Transverse colon (tissue), 4 donors: ENCODE measurements at regions not wholly inside any gene's neighbourhood (a gene's known extent, or its start where the extent isn't known, plus 50 kb on each side); places are given as distances from the start of the nearest gene placed in this dataset.
A peak's percentile ranks its signal among the peaks of the same experiment; 100 is the strongest.
"Not testable (repeated sequence)": the region's sequence is repeated elsewhere in the genome, so short reads cannot be mapped to it uniquely, and the experiment has no call there.

Source experiments
- DNase-seq: peaks from one replicate; pipeline ENCODE4 v3.0.0-alpha.2; 2019
- H3K27ac ChIP-seq, 4 donors: fragments of 200-600 bp; sonication (generic); 2 replicates each; pipeline ENCODE4 v1.5.1; 2016 to 2018; ENCODE audit warnings: inconsistent platforms in 4 of 4
- H3K27me3 ChIP-seq: fragments of 200-600 bp; sonication (generic); 2 replicates; pipeline ENCODE4 v1.5.1; 2017; ENCODE audit warnings: inconsistent platforms
- H3K36me3 ChIP-seq, 4 donors: fragments of 200-600 bp; sonication (generic); 2 replicates each; pipeline ENCODE4 v1.5.1; 2017 to 2019; ENCODE audit warnings: inconsistent platforms in 4 of 4
- H3K4me1 ChIP-seq, 4 donors: fragments of 200-600 bp; sonication (generic); 2 replicates each; pipeline ENCODE4 v1.5.1; 2017 to 2020; ENCODE audit warnings: inconsistent platforms in 4 of 4
- H3K4me3 ChIP-seq, 4 donors: fragments of 200-600 bp; sonication (generic); 1 replicate in 1 of 4; 2 replicates in 3 of 4; pipeline versions ENCODE4 v1.5.1 to v1.6.1; 2017 to 2019; ENCODE audit warnings: inconsistent platforms in 4 of 4
- H3K9me3 ChIP-seq, 2 donors: fragments of 200-600 bp; sonication (generic); 2 replicates each; pipeline ENCODE4 v1.5.1; 2017 to 2019; ENCODE audit warnings: inconsistent platforms in 2 of 2
- EP300 ChIP-seq: sonication (generic); formaldehyde crosslinking; IDR thresholded peaks from one replicate; pipeline ENCODE4 v1.6.1; 2017; ENCODE audit warnings: antibody characterized with exemption, low read depth
- POLR2A ChIP-seq: fragments of 450-650 bp; IDR thresholded peaks from one replicate; pipeline ENCODE4 v1.6.1; 2016; ENCODE audit warnings: antibody characterized with exemption, mild to moderate bottlenecking, moderate library complexity
- POLR2AphosphoS5 ChIP-seq, 3 donors: sonication (generic); formaldehyde crosslinking; IDR thresholded peaks; one replicate each; pipeline ENCODE4 v1.6.1; 2016; ENCODE audit warnings: antibody characterized with exemption in 3 of 3
- WGBS, 2 donors: methylation state at CpG; one replicate each; pipeline ENCODE4 v1.1.5; 2018; ENCODE audit warnings: low coverage in 1 of 2; 5-methylcytosine and 5-hydroxymethylcytosine counted together
- in situ Hi-C, 4 donors: fragments of 200-750 bp; cut with MboI; loops; one replicate each; pipeline versions ENCODE4 v1.15.0 to v1.15.1; 2017; ENCODE audit warnings: low sequenced_read_pairs in 3 of 4, low pct_ligation_motif_present in 1 of 4, low pct_unique_long_range_greater_than_20kb in 1 of 4
- intact Hi-C: fragments of 100-400 bp; cut with DNase I; formaldehyde crosslinking; loops from one replicate; pipeline ENCODE4 v1.15.1; 2023; ENCODE audit warnings: low total_unique reads
- TF ChIP-seq, protein P1 (sequence below), 5 experiments: fragments of 200-600 bp in 3 of 5; fragments of 450-650 bp in 2 of 5; sonication (generic) in 3 of 5; IDR thresholded peaks; 1 replicate in 2 of 5; 2 replicates in 3 of 5; pipeline ENCODE4 v1.5.1; 2016 to 2017; ENCODE audit warnings: antibody characterized with exemption in 5 of 5, inconsistent platforms in 3 of 5, mild to moderate bottlenecking in 2 of 5, moderate library complexity in 1 of 5

DNA sequence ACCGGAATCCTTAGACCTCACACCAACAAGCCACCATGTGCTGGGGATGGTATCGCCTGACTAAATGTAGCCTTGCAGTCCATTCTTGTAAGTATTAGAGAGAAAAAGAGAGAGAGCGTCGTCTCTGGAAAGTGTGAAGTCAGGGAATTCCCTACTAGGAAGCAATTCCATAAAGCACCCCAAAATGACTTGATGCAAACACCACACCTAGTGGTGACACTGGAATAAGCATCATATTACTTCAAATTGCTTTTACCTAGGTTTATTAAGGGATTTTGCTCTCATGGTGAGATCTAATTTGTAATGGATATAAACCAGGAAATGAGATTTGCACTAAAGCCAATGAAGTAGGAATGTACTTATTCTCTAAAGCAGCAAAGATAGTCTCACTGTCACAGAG lies 111.4 kb upstream of the METTL9 start:
- H3K27me3 ChIP-seq, in situ Hi-C loops, DNase-seq, H3K9me3 ChIP-seq, intact Hi-C loops, H3K27ac ChIP-seq, H3K4me1 ChIP-seq, H3K4me3 ChIP-seq, H3K36me3 ChIP-seq: not testable (repeated sequence)
- 69 to 85% methylated on average over 2 to 4 of the region's 4 CpGs for WGBS, 2 donors

DNA sequence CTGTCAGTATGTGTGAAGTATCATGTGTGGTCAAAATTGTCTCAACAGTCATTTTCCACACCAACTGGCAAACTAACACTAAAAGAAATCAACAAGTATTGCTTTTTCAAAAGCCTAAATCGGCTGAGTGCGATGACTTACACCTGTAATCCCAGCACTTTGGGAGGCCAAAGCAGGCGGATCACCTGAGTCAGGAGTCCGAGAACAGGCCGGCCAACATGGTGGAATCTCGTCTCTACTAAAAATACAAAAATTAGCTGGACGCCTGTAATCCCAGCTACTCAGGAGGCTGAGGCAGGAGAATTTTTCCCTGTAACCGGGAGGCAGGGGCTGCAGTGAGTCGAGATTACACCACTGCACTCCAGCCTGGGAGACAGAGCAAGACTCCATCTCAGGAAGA lies 100.3 kb upstream of the METTL9 start:
- WGBS, 2 donors = 70 to 87% methylated on average over 2 to 6 of the region's 9 CpGs
- DNase-seq, H3K4me3 ChIP-seq, H3K36me3 ChIP-seq, H3K27ac ChIP-seq, intact Hi-C loops, H3K27me3 ChIP-seq, in situ Hi-C loops, H3K9me3 ChIP-seq: not testable (repeated sequence)
- peaks cover 5 to 15% (median 10%) of the 10 kb centered on the region in 4 donors for H3K4me1 ChIP-seq

DNA sequence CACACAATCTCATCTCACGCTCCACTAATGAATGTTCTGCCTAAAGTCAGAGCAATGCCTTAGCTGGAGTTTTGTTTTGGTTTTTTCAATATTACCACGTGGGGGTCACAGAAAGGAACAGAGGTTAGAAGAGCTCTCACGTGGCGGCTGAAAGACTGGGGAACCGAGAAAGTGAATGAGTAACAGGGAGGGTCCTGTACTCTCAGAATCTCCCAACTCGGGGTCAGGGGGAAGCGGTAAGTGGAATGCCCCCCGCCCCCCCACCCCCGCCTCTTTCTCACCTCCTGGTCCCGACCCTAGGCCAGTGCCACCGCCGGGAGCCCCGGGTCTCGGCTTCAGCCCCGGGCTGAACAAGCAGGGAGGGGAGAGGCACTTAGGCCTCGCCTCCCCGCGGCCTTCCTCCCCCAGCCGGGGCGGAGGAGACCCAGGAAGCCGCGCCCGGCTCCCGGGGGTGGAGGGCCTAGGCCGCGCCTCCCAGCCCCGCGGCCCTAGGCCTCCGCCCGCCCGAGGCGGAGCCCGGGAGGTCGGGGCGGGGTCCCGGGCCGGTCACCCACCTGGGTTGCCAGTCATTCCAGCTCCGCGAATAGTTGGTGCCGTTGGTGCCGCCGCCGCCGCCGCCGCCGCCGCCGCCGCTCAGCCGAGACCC lies 98.0 kb upstream of the METTL9 start:
- WGBS, 2 donors = 0% methylated on average over 17 of the region's 51 CpGs; no CpG with 5 or more reads in 1 of the 2 donors
- in situ Hi-C loops = not testable (repeated sequence)

DNA sequence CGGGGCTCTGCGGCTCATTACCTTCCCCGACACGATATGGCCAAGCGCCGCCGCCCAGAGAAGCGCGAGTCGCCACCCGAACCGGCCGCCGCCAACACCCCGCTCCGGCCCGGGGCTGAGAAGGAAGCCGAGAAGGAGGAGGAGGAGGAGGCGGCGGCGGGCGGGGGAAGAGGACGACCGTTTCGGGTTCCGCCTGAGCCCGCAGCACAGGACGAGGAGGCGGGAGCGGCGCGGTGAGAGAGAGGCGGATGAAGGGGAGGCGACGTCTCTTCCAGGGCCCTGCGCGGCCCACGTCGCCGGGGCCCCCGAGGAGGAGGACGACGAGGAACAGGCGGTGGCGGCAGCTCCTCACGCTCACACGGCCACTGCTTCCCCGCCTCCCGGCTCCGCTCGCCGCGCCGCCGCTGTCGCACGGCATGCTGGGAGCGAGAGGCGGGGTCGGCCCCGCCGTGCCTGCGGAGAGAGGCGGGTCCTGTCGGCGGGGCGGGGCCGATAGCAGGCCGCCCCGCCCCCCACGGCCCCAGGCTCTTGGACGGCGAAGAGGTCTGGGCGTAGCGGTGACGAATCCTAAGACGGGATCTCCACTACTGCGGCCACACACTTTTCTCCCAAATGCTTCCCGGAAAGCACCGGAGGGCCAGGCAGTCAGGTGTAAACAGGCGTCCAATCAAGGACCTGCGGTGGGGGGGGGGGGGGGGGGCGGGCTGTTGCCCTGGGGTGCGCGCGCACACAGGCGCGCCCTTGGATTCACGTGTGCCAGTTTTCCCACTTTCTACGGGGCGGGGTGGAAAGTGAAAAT lies 97.3 kb upstream of the METTL9 start:
- Histone ChIP-seq H3K4me1 (peaks cover 11 to 43% (median 28%) of the 10 kb centered on the region in 4 donors), H3K27ac (peak overlapping the region; percentile 95 to 100 (median 98)), H3K36me3 (no peaks in the 10 kb centered on the region), H3K9me3 (no peaks in the 10 kb centered on the region), H3K4me3 (peak overlapping the region; percentile 59 to 76 (median 68)), H3K27me3 (no peaks in the 10 kb centered on the region)
- TF ChIP-seq POLR2A = peak; percentile 95
- peak; percentile 93 to 99 (median 96) for TF ChIP-seq POLR2AphosphoS5 (IDR thresholded peaks at IDR 0.05)
- no peak for TF ChIP-seq EP300
- TF ChIP-seq, protein P1, sequence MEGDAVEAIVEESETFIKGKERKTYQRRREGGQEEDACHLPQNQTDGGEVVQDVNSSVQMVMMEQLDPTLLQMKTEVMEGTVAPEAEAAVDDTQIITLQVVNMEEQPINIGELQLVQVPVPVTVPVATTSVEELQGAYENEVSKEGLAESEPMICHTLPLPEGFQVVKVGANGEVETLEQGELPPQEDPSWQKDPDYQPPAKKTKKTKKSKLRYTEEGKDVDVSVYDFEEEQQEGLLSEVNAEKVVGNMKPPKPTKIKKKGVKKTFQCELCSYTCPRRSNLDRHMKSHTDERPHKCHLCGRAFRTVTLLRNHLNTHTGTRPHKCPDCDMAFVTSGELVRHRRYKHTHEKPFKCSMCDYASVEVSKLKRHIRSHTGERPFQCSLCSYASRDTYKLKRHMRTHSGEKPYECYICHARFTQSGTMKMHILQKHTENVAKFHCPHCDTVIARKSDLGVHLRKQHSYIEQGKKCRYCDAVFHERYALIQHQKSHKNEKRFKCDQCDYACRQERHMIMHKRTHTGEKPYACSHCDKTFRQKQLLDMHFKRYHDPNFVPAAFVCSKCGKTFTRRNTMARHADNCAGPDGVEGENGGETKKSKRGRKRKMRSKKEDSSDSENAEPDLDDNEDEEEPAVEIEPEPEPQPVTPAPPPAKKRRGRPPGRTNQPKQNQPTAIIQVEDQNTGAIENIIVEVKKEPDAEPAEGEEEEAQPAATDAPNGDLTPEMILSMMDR (IDR thresholded peaks at IDR 0.05) = no peak
- in situ Hi-C loops (no loop called here), intact Hi-C loops (no loop called here)
- WGBS, 2 donors = 0 to 9% methylated on average over 10 to 77 of the region's 91 CpGs
- peak; percentile 94 for DNase-seq

More for the DNA sequence above, 98.0 kb upstream of the METTL9 start:
- H3K36me3 ChIP-seq, intact Hi-C loops, H3K9me3 ChIP-seq, H3K27me3 ChIP-seq: not testable (repeated sequence)
- peak; percentile 83 for DNase-seq
- Histone ChIP-seq H3K27ac (peak overlapping the region; percentile 95 to 100 (median 98)), H3K4me3 (peak overlapping the region; percentile 59 to 76 (median 68)), H3K4me1 (peaks cover 5 to 36% (median 22%) of the 10 kb centered on the region in 4 donors)

DNA sequence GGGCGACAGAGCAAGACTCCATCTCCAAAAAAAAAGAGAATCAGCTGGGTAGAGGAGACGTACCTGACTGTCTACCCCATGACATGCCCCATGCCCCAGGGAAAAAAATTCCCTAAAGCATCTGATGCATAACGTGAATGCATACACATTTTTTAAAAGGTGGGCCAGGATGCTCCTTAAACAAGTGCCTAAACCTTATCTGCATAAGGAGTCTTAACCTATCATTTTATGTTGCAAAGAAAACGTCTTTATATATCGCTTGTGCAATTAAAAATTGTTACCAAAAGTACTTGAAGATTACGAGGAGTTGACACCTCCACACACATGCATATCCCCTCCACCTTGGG lies 95.8 kb upstream of the METTL9 start:
- Histone ChIP-seq H3K4me1 (peaks cover 22 to 58% (median 41%) of the 10 kb centered on the region in 4 donors), H3K27ac (peak overlapping the region; percentile 95 to 100 (median 98))
- intact Hi-C loops, H3K4me3 ChIP-seq, H3K27me3 ChIP-seq, in situ Hi-C loops, H3K36me3 ChIP-seq, H3K9me3 ChIP-seq, DNase-seq: not testable (repeated sequence)
- WGBS, 2 donors = 86 to 92% methylated on average over 6 of the region's 6 CpGs

DNA sequence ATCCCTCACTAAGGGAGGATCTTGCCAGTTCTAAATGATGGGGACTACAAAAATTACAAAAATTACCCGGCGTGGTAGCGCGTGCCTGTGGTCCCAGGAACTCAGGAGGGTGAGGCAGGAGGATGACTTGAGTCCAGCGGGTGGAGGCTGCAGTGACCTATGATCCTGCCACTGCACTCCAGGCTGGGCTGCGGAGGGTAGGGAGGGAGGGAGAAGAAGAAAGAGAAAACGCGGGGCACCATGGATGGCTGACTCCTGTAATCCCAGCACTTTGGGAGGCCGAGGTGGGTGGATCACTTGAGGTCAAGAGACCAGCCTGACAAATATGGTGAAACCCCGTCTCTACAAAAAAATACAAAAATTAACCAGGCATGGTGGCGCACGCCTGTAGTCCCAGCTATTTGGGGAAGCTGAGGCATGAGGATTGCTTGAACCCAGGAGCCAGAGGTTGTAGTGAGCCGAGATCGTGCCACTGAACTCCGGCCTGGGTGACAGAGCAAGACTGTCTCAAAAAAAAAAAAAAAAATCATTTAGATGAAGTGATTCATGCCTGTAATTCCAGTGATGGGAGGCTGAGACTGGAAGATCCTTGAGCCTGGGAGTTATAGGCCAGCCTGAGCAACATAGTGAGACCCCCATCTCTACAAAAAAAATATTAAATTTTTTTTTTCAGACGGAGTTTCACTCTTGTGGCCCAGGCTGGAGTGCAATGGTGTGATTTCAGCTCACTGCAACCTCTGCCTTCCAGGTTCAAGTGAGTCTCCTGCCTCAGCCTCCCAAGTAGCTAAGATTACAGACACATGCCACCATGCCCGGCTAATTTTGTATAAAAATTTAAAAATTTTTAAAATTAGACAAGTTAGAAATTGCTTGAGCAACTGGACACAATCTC lies 95.2 kb upstream of the METTL9 start:
- H3K4me1 ChIP-seq = peaks cover 22 to 64% (median 46%) of the 10 kb centered on the region in 4 donors
- H3K9me3 ChIP-seq, H3K27me3 ChIP-seq, intact Hi-C loops, in situ Hi-C loops, H3K4me3 ChIP-seq, H3K36me3 ChIP-seq: not testable (repeated sequence)
- H3K27ac ChIP-seq = peak overlapping the region; percentile 95 to 100 (median 98)
- peak; percentile 21 for DNase-seq
- WGBS, 2 donors = 90 to 91% methylated on average over 17 of the region's 17 CpGs

DNA sequence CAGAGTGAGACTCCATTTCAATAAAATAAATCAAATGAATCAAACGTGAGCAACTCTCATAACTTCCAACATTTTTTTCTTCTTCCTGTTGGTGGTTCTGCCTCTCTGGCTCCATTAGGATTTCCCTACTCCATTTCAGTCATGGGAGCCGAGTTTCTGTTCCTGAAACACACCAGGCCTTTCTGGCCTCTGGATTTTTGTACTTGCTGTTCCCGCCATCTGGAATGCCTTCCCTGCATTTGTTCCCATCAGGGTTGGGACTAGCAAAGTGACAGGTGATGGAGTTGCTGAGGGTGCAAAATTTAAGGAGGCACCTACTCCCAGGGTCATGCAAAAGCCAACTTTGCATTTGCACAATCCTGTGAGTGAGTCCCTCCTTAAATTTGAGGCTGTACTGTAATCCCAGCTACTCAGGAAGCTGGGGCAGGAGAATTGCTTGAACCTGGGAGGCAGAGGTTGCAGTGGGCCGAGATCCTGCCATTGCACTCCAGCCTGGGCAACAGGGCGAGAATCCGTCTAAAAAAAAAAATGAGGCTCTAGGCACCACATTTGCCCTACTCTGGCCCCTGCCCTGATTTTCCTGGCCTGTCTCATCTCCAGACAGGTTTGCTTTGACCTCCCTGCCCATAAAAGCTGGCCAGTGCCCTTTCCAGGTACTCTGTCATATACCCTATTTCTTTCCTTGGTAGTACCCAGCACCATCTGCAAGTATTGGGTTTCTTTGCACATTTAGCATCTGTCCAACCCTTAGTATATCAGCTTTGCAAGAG lies 93.4 kb upstream of the METTL9 start:
- Histone ChIP-seq H3K27ac (peak overlapping the region; percentile 95 to 100 (median 98)), H3K4me1 (peaks cover 31 to 79% (median 58%) of the 10 kb centered on the region in 4 donors)
- H3K36me3 ChIP-seq, H3K27me3 ChIP-seq, in situ Hi-C loops, intact Hi-C loops, H3K9me3 ChIP-seq, H3K4me3 ChIP-seq: not testable (repeated sequence)
- 40 to 80% methylated on average over 2 to 6 of the region's 6 CpGs for WGBS, 2 donors
- DNase-seq = peak; percentile 7
